Activated T-cell treated with anti-CD3 and anti-CD28 coated beads for 1 hour (primary cell): ENCODE measurements at regions not wholly inside any gene's neighbourhood (a gene's known extent, or its start where the extent isn't known, plus 50 kb on each side); places are given as distances from the start of the nearest gene placed in this dataset.
"Not testable (repeated sequence)": the region's sequence is repeated elsewhere in the genome, so short reads cannot be mapped to it uniquely, and the experiment has no call there.

Experiments
- DNase-seq: peaks from one replicate; pipeline ENCODE4 v3.0.0-alpha.2; 2020; ENCODE audit warnings: low read depth

DNA sequence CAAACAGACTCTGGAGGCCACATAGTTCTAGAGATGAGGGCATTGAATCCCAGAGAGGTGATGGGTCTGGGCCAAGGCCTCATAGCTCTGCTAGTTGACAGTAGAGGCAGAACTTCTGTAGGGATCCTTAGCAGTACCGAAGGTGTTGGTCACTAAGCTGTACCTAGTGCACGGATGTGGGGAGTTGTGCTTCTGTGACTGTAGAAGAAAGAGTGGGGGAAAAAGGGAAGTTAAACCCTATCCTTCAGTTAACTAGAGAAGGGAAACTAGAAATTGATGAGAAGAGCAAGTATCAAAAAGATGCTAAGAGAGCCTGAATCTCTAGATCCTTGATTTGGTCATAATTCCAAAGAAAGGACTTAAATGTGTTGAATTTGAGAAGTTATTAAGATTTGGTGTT is 186.7 kb downstream of the NFKBIZ start:
- no peak for DNase-seq

DNA sequence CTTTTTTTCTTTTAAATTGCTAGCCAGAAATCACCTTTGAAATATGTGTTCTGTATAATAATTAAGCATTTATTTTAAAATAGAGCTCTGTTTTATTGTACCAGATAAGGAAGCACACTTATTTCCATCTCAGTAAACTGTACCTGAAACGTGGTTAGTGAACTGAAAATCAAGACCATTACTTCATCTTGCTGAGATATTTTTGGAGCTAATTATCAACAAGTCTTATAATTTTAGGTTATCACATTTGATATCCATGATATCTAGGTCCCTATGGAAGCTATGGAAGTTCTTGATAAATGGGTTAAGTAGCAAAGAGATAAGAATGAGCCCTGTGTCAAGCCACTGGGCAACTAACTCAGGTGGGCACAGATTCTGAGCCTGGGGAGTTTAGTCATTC is 187.2 kb downstream of the NFKBIZ start:
- DNase-seq, result no peak

DNA sequence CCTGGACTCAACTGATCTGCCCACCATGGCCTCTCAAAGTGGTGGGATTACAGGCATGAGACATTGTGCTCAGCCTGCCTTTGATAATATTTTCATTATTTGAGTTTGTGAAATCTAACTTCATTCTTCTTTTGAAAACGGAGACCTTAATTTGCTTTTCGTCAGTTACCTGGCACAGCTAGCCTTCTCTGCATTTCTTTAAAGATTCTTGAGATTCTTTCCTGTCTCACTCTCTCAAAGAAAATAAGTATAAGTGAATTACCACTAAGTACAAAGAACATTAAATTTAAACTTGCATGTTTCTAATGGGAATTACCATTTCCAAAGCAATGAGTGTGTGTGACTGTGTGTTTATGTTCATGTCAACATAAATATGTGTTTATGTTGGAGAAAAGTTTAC is 187.9 kb downstream of the NFKBIZ start:
- no peak for DNase-seq

DNA sequence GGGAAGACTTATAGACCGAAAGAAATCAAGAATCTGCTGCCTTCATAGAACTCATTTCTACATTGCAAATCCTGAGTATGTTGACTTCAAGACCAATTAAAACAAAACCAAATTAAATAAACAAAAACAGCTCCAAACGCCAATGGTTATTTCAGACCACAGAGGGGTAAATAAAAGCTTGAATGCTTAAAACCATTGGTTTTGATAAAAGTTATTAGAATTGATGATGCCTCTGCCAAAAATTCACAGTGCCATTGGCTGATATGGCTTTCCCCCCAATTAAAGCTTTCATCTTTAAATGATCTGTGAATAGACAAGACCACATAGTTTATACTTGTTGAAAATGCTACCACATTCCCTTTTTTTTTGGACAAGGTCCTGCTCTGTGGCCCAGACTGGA is 188.5 kb downstream of the NFKBIZ start:
- no peak for DNase-seq

DNA sequence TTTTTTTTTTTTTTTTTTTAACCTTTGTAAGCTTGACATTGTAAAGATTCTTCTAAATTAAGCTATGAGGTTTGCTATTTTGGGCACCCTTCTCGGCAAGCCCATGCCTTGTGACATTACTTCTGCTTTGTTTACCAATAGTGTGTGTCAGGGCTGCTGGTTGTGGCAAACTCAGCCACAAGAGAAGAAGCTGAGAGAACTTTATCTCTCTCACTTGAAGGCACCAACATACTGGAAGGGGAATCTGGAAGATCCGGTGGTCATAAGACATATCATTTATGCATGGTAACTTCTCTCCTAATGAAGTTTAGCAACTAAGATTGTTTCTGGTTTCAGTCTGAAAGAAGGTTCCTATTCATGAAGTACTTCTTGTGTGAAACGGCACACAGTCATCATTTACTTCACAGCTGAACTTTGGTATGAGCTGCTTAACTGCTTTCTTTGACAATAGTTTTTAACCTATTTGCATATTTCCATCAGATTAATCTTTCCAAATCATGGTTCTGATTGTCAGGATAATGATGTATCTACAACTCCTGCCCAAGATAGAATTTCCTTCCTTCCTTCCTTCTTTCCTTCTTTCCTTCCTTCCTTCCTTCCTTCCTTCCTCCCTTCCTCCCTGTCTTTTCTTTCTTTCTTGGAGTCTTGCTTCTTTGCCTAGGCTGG is 189.3 kb downstream of the NFKBIZ start:
- no peak for DNase-seq

DNA sequence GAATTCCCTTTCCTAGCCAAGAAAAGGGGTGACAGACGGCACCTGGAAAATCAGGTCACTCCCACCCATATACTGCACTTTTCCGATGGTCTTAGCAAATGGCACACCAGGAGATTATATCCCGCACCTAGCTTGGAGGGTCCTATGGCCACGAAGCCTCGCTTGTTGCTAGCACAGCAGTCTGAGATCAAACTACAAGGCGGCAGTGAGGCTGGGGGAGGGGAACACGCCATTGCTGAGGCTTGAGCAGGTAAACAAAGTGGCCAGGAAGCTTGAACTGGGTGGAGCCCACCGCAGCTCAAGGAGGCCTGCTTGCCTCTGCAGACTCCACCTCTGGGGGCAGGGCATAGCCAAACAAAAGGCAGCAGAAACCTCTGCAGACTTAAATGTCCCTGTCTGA is 190.8 kb downstream of the NFKBIZ start:
- not testable (repeated sequence) for DNase-seq

DNA sequence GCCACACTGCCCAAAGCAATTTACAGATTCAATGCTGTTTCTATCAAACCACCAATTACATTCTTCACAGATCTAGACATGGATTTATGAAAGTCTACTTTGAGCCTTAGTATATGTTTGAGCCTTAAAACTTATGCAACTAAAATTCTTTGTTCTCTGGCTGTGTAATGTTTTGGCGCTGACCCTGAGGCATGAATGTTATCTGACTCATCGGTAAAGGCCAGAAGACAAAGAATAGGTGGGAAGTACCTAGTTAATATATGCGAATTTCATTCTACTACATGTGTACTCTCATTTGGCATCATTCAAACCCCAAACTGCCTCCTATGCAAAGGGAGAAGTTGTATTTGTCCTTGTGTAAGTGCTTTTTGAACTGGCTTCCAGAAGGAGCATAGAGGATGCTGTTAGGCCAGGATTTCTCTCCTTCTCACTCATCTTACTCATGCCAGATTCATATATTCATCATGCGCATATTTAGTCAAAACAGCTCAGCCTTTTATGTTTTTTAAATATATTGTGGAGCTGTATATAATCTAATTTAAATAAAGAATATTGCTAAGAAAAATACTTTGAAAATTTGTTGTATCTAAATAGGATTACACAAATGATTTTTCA is 204.2 kb downstream of the NFKBIZ start:
- DNase-seq, result no peak

DNA sequence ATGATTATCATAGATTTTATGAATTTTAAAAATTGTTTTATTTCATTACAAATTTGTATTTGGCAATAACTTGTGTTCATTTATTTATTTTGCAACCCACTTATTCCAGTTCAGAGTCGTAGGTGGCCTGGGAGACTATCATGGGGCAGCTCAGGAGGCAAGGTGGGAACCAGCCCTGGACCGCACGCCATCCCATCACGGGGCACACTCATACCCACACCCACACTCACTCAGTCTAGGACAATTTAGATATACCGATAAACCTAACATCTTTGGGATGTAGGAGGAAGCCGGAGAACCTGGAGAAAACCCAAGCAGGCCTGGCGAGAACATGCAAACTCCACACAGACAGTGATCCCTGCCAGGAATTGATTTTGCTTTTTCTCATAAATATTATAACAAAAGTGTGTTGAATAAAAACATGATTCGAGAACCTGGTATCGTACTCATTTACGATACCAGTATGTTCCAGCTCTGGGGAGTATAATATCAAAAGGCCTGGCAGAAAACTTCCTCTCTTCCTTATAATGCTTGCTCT is 205.3 kb downstream of the NFKBIZ start:
- DNase-seq, result no peak

DNA sequence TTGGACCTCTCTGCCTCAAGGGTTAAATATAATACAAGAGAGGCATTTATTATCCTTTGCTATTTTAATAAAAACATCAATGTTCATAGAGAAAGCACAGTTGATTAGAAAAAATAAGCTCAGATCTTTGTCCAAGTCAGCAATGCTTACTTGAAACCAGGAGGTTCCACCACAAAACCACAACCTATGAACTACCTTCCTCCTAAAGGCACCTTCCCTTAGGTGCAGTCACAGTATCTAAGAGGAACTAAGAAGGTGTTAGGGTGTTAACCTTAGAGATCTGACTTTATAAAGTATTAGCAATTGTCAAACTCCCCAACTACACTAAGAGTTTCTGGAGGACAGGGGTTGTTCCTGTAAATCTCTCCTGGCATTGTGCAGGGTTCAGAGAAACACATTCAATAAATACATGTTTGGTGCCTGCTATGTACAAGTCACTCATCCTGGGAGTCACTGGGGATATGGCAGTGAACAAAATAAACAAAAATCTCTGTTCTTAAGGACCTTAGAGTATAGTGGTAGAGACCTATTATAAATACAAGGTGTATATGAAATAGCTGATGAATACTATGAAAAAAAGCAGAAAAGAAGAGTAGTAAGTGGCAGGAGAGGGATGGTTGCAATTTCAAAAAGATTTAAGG is 208.6 kb downstream of the NFKBIZ start:
- no peak for DNase-seq

DNA sequence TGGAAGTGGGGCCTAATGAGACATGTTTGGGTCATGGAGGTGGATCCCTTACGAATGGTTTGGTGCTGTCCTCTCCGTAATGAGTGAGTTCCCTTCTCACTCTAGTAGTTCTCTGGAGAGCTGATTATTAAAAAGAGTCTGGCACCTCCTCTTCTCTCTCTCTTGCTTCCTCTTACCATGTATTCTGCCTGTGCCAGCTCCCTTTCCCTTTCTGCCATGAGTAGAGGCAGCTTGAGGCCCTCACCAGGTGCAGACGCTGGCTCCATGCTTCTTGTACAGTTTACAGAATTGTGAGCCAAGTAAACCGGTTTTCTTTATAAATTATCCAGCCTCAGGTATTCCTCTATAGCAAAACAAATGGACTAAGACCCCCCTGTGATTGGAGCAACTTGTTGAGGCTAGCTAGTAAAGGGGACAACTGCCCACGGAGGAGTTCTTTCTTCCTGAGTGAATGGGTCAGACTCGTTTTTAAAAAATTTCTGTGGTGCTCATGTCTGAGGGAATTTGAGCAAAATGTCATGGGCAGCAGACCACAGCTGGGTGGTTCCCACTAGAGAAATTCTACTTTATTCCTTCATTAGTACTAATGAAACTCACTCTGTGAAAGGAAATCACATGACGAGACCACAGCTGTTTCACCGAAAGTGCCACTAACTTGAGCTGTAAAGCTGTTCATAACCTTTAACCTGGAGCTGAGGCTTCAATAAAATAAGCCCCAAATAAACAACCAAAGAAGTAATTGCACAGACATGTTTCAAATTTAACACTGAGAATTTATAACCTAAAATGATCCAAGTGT is 210.0 kb downstream of the NFKBIZ start:
- no peak for DNase-seq

DNA sequence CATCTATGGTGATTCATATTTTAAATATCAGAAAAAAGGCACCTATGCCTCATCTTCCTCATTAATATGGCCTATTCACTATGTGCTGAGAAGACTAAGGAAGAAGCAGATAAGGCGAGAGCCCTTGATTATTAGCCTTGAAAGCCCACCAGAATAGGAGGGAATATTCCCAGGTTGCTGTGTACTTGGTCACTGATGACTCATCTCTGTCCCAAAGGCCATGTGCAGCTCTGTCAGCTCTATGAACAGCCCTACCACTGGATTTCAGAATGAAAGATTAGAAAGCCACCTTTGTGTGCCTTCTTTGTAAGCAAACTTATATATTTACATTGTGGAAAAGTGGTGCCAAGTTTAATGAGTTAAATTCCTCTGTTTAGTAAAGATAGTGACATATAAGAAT is 211.5 kb downstream of the NFKBIZ start:
- DNase-seq, result no peak

DNA sequence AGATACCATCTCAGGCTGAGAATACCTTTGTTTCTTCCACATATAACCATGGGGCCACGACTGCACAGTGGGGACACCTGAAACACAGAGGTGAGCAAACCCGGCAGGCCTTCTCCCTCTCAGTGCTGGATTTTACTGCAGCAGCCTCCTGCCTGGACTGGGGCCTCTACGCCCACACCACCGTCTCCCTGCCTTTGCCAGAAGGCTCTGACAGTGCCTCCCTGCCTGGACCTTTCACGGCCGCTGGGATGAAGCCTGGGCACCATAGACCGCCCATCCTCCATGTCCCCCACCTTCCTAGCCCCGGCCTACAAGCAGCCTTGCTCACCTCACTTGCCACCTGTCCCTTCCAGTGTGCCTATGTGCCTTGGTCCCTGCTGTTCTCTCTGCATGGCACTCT is 214.3 kb downstream of the NFKBIZ start:
- no peak for DNase-seq

DNA sequence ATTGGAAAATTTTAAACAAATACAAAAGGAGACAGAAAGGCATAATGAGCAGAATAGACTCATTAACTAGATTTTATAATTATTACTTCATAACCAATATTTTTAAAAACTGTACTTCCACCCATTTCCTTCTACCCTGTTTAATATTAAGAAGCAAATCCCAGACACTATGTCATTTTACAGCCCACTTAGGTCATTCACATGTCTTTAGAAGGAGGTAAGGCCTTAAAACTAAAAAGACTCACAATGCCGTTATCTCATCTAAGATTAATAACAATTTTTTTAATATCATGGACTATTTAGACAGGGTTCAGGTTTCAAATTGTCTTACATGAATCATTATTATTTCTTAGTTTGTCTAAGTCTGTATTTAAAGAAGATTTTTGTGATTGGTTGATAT is 217.2 kb downstream of the NFKBIZ start:
- no peak for DNase-seq

DNA sequence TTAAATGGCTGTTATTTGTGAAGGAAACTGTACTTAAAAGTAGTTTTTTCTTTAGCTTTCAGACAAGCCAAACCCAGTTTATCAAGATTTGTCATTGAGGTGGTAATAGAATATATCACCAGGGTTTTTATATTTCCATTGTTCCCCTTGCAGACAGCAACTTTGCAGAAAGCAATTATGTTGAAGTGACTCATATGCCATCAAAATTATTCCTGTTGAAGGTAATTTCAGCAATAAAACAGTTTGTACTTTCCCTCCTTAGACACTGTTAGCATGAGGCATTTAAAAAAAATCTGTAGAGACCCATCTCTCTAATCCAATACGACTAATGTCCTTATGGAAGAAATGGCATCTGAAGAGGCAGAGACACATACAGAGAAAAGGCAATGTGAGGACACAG is 219.0 kb downstream of the NFKBIZ start:
- DNase-seq, result no peak

DNA sequence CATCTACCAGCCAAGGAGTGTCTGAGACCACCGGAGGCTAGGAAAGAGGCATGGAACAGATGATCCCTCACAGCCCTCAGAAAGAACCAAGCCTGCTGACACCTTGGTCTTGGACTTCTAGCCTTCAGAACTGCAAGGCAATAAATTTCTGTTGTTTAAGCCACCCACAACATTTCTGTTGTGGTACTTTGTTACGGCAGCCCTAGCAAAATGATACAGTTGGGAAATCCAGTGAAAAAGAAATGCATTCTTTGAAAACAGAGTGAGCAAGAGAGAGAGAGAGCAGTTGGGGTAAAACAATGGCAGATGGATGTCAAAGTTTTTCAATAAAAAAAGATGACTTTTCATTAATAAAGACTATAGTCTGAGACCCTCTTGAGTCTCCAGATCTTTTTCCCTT is 219.4 kb downstream of the NFKBIZ start:
- DNase-seq, result no peak

DNA sequence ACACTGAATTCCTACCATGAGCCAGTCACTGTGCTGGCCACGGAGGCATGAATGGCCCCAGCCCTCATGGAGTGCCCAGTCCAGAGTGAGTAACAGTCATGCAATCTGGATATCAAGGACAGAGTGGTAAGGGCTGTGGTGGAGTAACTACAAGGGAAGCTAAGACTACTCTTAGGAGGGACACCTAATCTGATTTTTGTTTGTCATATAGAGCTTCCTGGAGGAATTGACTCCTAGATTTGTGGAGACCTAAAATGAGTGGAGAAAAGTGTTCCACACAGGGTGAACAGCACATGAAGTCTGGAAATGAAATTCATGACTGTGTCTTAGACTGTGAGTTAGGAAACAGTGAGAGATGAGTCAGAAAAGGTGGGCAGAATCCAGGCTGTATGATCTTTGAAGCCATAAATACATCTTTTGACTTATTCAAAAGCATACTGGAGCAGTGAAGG is 219.9 kb downstream of the NFKBIZ start:
- DNase-seq, result no peak

DNA sequence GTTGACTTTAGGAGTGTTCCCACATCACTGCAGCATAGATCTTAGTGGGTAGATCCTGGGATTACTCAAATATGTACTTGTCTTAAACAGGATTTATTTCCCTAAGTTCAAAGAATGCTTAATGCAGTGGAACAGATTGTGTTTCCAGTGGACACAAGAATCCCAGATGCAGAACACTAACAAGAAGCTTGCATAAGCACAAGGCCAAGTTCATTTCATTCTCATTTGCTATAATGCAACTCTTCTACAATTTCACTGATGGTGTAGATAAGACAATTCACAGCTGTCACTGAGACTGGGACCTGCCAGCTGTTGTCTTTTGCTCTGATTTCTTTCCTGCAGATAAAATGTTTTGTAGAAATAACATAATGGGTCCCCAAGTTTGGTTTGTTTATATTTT is 225.6 kb downstream of the NFKBIZ start:
- no peak for DNase-seq

DNA sequence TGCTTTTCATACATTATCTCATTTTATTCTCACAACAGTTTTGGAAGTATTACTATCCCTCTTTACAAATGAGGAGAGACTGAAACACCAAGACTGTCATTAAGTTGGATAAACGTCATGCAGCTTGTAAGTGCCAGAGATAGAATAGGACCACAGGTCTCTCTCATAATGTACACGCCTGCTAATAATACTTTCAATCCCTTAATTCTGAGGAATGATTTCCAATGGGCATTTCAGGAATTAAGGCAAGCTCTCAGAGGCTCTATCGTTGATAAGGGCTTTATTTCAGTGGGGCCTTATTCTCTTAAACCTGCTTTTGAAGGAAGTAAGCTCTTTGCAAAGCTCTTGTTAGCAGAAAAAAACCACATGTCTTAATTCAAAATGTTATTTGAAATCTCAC is 229.1 kb downstream of the NFKBIZ start:
- DNase-seq, result no peak

DNA sequence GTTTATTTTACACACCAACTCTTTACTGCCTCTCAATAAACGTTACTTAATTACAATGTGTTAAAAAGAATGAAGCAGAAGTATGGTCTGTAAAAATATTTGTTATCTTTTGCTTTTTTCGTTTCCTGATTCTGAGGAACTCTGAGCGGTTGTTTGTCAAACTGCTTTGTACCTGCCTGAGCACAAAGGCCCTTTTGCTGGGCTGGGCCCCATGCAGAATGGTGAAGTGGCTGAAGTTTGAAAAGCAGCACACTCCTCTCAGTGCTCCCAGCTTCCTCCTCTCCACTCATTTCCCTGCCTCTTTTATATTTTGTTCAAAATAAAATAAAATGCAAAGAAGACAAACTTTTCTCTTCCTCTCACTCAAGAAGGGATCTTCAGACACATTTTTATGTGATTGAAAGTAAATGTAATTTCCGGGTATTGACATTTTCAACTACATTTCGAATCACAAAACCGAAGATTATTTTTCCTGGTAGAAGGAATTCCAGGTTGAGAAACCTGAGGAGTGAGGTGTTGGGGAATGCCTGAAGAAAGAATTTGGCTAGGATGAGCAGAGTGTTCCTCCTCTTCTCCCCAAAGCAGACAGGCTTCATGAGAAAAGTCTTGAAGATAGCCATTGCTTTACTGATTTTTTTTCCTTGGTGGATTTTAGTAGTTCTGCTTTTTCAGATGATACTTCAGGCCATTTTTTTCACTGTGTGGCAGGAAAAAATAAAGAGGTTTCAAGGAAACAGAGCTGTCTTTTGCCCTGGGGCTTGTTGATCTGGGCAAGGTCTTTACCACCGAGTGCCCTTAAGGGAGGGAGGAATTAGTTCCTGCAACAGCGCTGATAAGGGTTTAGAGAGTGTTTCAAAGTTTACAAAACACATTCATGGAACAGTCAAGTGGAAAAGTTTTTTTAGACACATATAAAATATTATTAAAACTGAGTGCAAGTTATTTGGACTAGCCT is 229.8 kb downstream of the NFKBIZ start:
- DNase-seq, result no peak

DNA sequence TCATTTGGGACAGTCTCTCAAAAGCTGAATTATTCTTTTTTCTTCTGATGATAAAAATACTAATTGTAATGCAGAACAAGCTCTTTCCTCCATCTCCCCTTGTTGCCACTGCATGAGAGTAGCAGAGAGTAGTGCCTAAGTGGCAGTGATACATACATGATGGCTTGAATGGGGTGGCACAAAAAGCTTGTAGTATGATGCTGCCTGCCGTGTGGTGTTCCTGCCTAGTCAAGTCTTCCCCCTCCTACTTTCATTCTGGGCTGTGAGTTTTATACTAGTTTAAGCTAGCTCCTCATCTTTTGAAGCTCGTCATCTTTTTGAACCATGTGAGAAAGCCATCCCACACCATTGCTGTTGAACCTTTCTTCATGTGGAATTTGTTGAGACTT is 230.5 kb downstream of the NFKBIZ start:
- no peak for DNase-seq

DNA sequence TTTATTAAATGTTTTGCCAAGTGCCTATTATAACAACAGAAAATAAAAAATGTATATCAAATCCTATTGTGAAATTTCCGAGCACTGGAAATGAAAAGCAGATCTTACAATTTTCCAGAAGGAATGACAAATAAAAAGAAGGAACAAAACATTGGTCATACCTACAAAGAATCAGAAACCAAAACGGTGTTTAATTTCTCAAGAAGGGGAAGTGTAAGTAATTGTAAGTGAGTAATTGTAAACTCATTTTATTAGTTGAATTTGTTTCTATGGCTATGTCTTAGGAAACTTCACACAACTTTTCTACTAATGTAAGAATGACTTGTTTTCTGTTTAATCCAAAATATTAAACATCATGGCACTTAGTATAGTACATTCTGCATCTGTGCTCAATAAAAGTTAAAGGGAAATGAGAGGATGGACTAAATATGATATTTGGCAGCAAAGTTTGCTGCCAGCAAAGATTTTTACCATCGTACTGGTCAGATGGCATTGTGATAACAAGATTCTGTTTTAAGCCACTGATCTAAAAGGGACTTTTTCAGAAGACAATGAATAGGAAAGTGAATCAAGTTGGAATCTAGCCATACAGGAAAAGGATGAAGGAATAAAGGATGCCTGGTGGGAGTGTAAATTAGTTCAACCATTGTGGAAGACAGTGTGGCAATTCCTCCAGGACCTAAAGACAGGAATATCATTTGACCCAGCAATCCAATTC is 232.4 kb downstream of the NFKBIZ start:
- DNase-seq, result no peak
